IMR-90 (cell line): ENCODE measurements at regions not wholly inside any gene's neighbourhood (a gene's known extent, or its start where the extent isn't known, plus 50 kb on each side); places are given as distances from the start of the nearest gene placed in this dataset.

ENCODE experiments used
- ATAC-seq: fragments of 200-7000 bp; cut with Tn5 transposase; 2 replicates; pipeline ENCODE4 v1.9.1; 2020; ENCODE audit warnings: low read depth, mild to moderate bottlenecking, moderate library complexity
- BruUV-seq: library from RNA; stranded (reverse); fragments of 400-500 nt; replicated peaks from 2 replicates; lab custom pipeline; 2021; lab: Mats Ljungman, UMichigan
- CTCF ChIA-PET: fragments of 300-600 bp; formaldehyde crosslinking; extraction: SDS; loops from one replicate; lab custom pipeline; 2021; ENCODE audit warnings: antibody characterized with exemption; lab: Yijun Ruan, JAX
- POLR2A ChIA-PET: fragments of 300-600 bp; sonication (Branson Sonifier 250); formaldehyde crosslinking; loops from one replicate; lab custom pipeline; 2022; ENCODE audit warnings: antibody characterized with exemption; ENCODE audit not compliant: unreplicated experiment; lab: Charles Lee
- DNase-seq: peaks from one replicate; pipeline ENCODE4 v3.0.0; 2013
- H2AFZ ChIP-seq: replicated peaks from 2 replicates; pipeline ENCODE3; 2013; ENCODE audit warnings: low read length, mild to moderate bottlenecking; ENCODE audit not compliant: poor library complexity
- H2AK5ac ChIP-seq: 2 replicates; pipeline ENCODE4 v1.6.1; 2013; ENCODE audit warnings: low read depth, low read length, inconsistent platforms
- H2AK9ac ChIP-seq: replicated peaks from 2 replicates; pipeline ENCODE3; 2013; ENCODE audit warnings: mild to moderate bottlenecking, low read depth, low read length, moderate library complexity; ENCODE audit not compliant: poor library complexity
- H2BK120ac ChIP-seq: 2 replicates; pipeline ENCODE4 v1.6.1; 2013; ENCODE audit warnings: low read depth, low read length, inconsistent platforms
- H2BK15ac ChIP-seq: 3 replicates; pipeline ENCODE4 v1.6.1; 2013; ENCODE audit warnings: low read depth, low read length, inconsistent platforms
- H2BK20ac ChIP-seq: 2 replicates; pipeline ENCODE4 v1.6.1; 2013; ENCODE audit warnings: low read depth, mild to moderate bottlenecking, inconsistent platforms, low read length, moderate library complexity
- H2BK5ac ChIP-seq: 2 replicates; pipeline ENCODE4 v1.6.1; 2013; ENCODE audit warnings: mild to moderate bottlenecking, low read depth, low read length, inconsistent platforms; ENCODE audit not compliant: poor library complexity, severe bottlenecking
- H3K14ac ChIP-seq: replicated peaks from 2 replicates; pipeline ENCODE4 v1.6.1; 2013; ENCODE audit warnings: low read depth, low read length, inconsistent platforms
- H3K18ac ChIP-seq: 2 replicates; pipeline ENCODE4 v1.6.1; 2013; ENCODE audit warnings: low read depth, low read length, control low read depth
- H3K23ac ChIP-seq: 2 replicates; pipeline ENCODE4 v1.6.1; 2013; ENCODE audit warnings: low read depth, low read length, inconsistent platforms
- H3K27ac ChIP-seq: 2 replicates; pipeline ENCODE4 v1.5.1; 2013; ENCODE audit warnings: mild to moderate bottlenecking, control low read depth, low read length; ENCODE audit not compliant: insufficient read depth
- H3K27me3 ChIP-seq: 2 replicates; pipeline ENCODE4 v1.6.1; 2013; ENCODE audit warnings: low read length; ENCODE audit not compliant: control insufficient read depth, insufficient read depth
- H3K36me3 ChIP-seq: 2 replicates; pipeline ENCODE4 v1.6.1; 2013; ENCODE audit warnings: low read length, mixed read lengths; ENCODE audit not compliant: control insufficient read depth, insufficient read depth
- H3K4ac ChIP-seq: 2 replicates; pipeline ENCODE4 v1.6.1; 2013; ENCODE audit warnings: low read depth, low read length, inconsistent platforms
- H3K4me1 ChIP-seq: 2 replicates; pipeline ENCODE4 v1.6.1; 2013; ENCODE audit warnings: low read length, mixed read lengths; ENCODE audit not compliant: control insufficient read depth, insufficient read depth
- H3K4me2 ChIP-seq: 2 replicates; pipeline ENCODE4 v1.6.1; 2013; ENCODE audit warnings: low read depth, mild to moderate bottlenecking, control low read depth, low read length, moderate library complexity
- H3K4me3 ChIP-seq: 2 replicates; pipeline ENCODE4 v1.5.1; 2013; ENCODE audit warnings: low read depth, mild to moderate bottlenecking, control low read depth, low read length, moderate library complexity; ENCODE audit not compliant: insufficient read depth
- H3K56ac ChIP-seq: 2 replicates; pipeline ENCODE4 v1.6.1; 2013; ENCODE audit warnings: low read length, inconsistent platforms; ENCODE audit not compliant: insufficient read depth; ENCODE audit errors: extremely low read depth
- H3K79me1 ChIP-seq, 2 experiments: 2 replicates each; pipeline ENCODE4 v1.6.1; 2013; ENCODE audit warnings: low read length in 2 of 2, inconsistent platforms in 1 of 2, low read depth in 1 of 2
- H3K9ac ChIP-seq: 2 replicates; pipeline ENCODE4 v1.6.1; 2013; ENCODE audit warnings: low read depth, low read length, control low read depth
- H3K9me1 ChIP-seq: 2 replicates; pipeline ENCODE4 v1.6.1; 2013; ENCODE audit warnings: low read length, inconsistent platforms; ENCODE audit not compliant: insufficient read depth
- H3K9me3 ChIP-seq: 2 replicates; pipeline ENCODE4 v1.6.1; 2013; ENCODE audit warnings: low read length; ENCODE audit not compliant: control insufficient read depth, insufficient read depth
- H4K20me1 ChIP-seq: 2 replicates; pipeline ENCODE4 v1.6.1; 2013; ENCODE audit warnings: low read length, inconsistent platforms; ENCODE audit not compliant: insufficient read depth
- H4K5ac ChIP-seq: 2 replicates; pipeline ENCODE4 v1.6.1; 2013; ENCODE audit warnings: mild to moderate bottlenecking, low read depth, low read length, control low read depth
- H4K8ac ChIP-seq, 2 experiments: 2 replicates each; pipeline ENCODE4 v1.6.1; 2013; ENCODE audit warnings: low read depth in 2 of 2, low read length in 2 of 2, control low read depth in 1 of 2, inconsistent platforms in 1 of 2
- H4K91ac ChIP-seq: 2 replicates; pipeline ENCODE4 v1.6.1; 2013; ENCODE audit warnings: low read depth, low read length, inconsistent platforms; ENCODE audit not compliant: insufficient read depth
- CHD1 ChIP-seq: IDR thresholded peaks from 2 replicates; pipeline ENCODE4 v1.6.1; 2012; ENCODE audit warnings: low read depth, low read length, improper control_type of control experiment
- NFE2L2 ChIP-seq: fragments of 150-350 bp; IDR thresholded peaks from 2 replicates; pipeline ENCODE4 v1.6.1; 2016; ENCODE audit warnings: low read depth, mild to moderate bottlenecking, low read length
- RAD21 ChIP-seq: IDR thresholded peaks from 2 replicates; pipeline ENCODE4 v1.6.1; 2012; ENCODE audit warnings: low read length, improper control_type of control experiment
- WGBS, 2 experiments: methylation state at CpG; one replicate each; pipeline versions ENCODE4 v1.1.5 to v1.1.7; 2013; ENCODE audit warnings: missing lambda C conversion rate in 2 of 2; ENCODE audit not compliant: insufficient read length in 1 of 2; ENCODE audit errors: extremely low coverage in 2 of 2; 5-methylcytosine and 5-hydroxymethylcytosine counted together
- dilution Hi-C: fragments of 300-500 bp; cut with HindIII; formaldehyde crosslinking; loops from one replicate; pipeline ENCODE4 v1.14.3; 2018; ENCODE audit warnings: low sequenced_read_pairs; ENCODE audit not compliant: unreplicated experiment
- in situ Hi-C: fragments of 300-500 bp; cut with MboI; formaldehyde crosslinking; loops from 3 replicates; pipeline ENCODE4 v1.14.3; 2019; ENCODE audit warnings: low sequenced_read_pairs, inconsistent platforms, mixed read lengths
- intact Hi-C: fragments of 100-400 bp; cut with micrococcal nuclease; formaldehyde crosslinking; loops from 2 replicates; pipeline ENCODE4 v1.10.0; 2022
- TF ChIP-seq, protein P1 (sequence below): conservative IDR thresholded peaks from 2 replicates; pipeline ENCODE4 v1.5.1; 2012; ENCODE audit warnings: mild to moderate bottlenecking, low read depth, low read length, improper control_type of control experiment
- TF ChIP-seq, protein P2 (sequence below): fragments of 150-350 bp; IDR thresholded peaks from 2 replicates; pipeline ENCODE4 v1.6.1; 2016; ENCODE audit warnings: low read depth, mild to moderate bottlenecking, low read length, moderate library complexity, borderline replicate concordance

DNA sequence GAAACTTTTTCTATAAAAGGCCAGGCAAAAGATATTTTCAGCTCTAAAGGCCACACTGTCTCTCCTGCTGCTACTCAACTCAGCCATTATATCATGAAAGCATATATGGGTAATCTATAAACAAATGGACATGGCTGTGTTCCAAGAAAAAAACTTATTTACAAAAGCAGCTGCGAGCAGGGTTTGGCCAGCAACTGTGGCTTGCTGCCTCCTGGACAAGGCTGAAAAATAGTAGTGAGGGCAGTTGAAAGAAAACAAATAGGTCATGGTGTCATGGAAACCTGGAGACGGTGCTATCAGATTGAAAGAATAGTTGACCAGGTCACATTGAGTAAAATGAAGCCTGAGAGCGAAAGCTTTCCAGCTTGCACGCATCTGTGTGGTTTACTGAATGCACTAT, 89.2 kb upstream of the LRATD1 start:
- H2AK5ac ChIP-seq = no peak overlapping the region
- BruUV-seq = no TSS peak
- POLR2A ChIA-PET = no interaction called here

More for the DNA sequence above, 89.2 kb upstream of the LRATD1 start:
- no peak overlapping the region for H2BK15ac ChIP-seq
- H2BK20ac ChIP-seq = no peak overlapping the region
- TF ChIP-seq RAD21 (no peak), NFE2L2 (no peak), CHD1 (no peak)
- TF ChIP-seq, protein P1, sequence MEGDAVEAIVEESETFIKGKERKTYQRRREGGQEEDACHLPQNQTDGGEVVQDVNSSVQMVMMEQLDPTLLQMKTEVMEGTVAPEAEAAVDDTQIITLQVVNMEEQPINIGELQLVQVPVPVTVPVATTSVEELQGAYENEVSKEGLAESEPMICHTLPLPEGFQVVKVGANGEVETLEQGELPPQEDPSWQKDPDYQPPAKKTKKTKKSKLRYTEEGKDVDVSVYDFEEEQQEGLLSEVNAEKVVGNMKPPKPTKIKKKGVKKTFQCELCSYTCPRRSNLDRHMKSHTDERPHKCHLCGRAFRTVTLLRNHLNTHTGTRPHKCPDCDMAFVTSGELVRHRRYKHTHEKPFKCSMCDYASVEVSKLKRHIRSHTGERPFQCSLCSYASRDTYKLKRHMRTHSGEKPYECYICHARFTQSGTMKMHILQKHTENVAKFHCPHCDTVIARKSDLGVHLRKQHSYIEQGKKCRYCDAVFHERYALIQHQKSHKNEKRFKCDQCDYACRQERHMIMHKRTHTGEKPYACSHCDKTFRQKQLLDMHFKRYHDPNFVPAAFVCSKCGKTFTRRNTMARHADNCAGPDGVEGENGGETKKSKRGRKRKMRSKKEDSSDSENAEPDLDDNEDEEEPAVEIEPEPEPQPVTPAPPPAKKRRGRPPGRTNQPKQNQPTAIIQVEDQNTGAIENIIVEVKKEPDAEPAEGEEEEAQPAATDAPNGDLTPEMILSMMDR = no peak
- TF ChIP-seq, protein P2, sequence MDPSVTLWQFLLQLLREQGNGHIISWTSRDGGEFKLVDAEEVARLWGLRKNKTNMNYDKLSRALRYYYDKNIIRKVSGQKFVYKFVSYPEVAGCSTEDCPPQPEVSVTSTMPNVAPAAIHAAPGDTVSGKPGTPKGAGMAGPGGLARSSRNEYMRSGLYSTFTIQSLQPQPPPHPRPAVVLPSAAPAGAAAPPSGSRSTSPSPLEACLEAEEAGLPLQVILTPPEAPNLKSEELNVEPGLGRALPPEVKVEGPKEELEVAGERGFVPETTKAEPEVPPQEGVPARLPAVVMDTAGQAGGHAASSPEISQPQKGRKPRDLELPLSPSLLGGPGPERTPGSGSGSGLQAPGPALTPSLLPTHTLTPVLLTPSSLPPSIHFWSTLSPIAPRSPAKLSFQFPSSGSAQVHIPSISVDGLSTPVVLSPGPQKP = no peak
- ATAC-seq (peak; percentile 69), DNase-seq (peak; percentile 54)
- H3K4me2 ChIP-seq = no peak overlapping the region
- H4K91ac ChIP-seq = 0 out of 2 replicates have a peak overlapping the region, but pooled peaks have one; percentile 4
- no peaks in the 10 kb centered on the region for H3K9me3 ChIP-seq
- H4K20me1 ChIP-seq = no peaks in the 10 kb centered on the region
- H3K23ac ChIP-seq = no peak overlapping the region
- no peaks in the 10 kb centered on the region for H3K27me3 ChIP-seq
- no peak overlapping the region for H2AFZ ChIP-seq
- in situ Hi-C loops = no loop called here
- H3K4ac ChIP-seq = no peak overlapping the region
- H3K4me3 ChIP-seq = no peak overlapping the region
- H4K8ac ChIP-seq = no peak overlapping the region
- H3K36me3 ChIP-seq = no peaks in the 10 kb centered on the region
- H3K14ac ChIP-seq = no peak overlapping the region
- intact Hi-C loops = no loop called here
- no peaks in the 10 kb centered on the region for H3K79me1 ChIP-seq
- no peaks in the 10 kb centered on the region for H3K9me1 ChIP-seq
- dilution Hi-C loops = no loop called here
- H3K4me1 ChIP-seq = peaks cover 4% of the 10 kb centered on the region
- H2BK120ac ChIP-seq = no peak overlapping the region
- CTCF ChIA-PET = no interaction called here
- 0% methylated on average over 1 of the region's 4 CpGs; no CpG with 5 or more reads in 1 of the 2 experiments for WGBS, 2 experiments
- no peak overlapping the region for H3K27ac ChIP-seq
- H4K5ac ChIP-seq = no peak overlapping the region
- no peak overlapping the region for H2AK9ac ChIP-seq
- H2BK5ac ChIP-seq = no peak overlapping the region
- H3K18ac ChIP-seq = no peak overlapping the region
- no peak overlapping the region for H3K9ac ChIP-seq
- no peak overlapping the region for H3K56ac ChIP-seq
